Stimulated activated CD4-positive, alpha-beta T cell treated with anti-CD3 and anti-CD28 coated beads, Interleukin-1b, Interleukin-23, amount 100 ng/mL, for 48 hours (primary cell): ENCODE measurements at regions not wholly inside any gene's neighbourhood (a gene's known extent, or its start where the extent isn't known, plus 50 kb on each side); places are given as distances from the start of the nearest gene placed in this dataset.
"Not testable (repeated sequence)": the region's sequence is repeated elsewhere in the genome, so short reads cannot be mapped to it uniquely, and the experiment has no call there.

Source experiments
- DNase-seq: peaks from one replicate; pipeline ENCODE4 v3.0.0-alpha.2; 2020

- DNase-seq, result no peak
These were observed 116.9 kb downstream of the PFDN4 start for GRCh38 chr20:54324652-54325285.

- DNase-seq, result no peak
These were observed 127.4 kb downstream of the PFDN4 start for GRCh38 chr20:54335299-54335698.

- no peak for DNase-seq
These were observed 129.3 kb downstream of the PFDN4 start for GRCh38 chr20:54337144-54337543.

GRCh38 chr20:54339093-54339492, 131.2 kb downstream of the PFDN4 start:
- DNase-seq, result no peak

- DNase-seq, result no peak
These were observed 132.3 kb downstream of the PFDN4 start for GRCh38 chr20:54340206-54340605.

GRCh38 chr20:54340667-54341081, 132.8 kb downstream of the PFDN4 start:
- DNase-seq, result no peak

GRCh38 chr20:54342258-54342920, 133.0 kb upstream of the DOK5 start:
- DNase-seq, result no peak

GRCh38 chr20:54343099-54343498, 132.3 kb upstream of the DOK5 start:
- no peak for DNase-seq

- no peak for DNase-seq
These were observed 131.8 kb upstream of the DOK5 start for GRCh38 chr20:54343634-54344033.

GRCh38 chr20:54344832-54345231, 130.6 kb upstream of the DOK5 start:
- DNase-seq, result no peak

GRCh38 chr20:54345301-54345724, 130.1 kb upstream of the DOK5 start:
- no peak for DNase-seq

- no peak for DNase-seq
These were observed 129.6 kb upstream of the DOK5 start for GRCh38 chr20:54345821-54346220.

- DNase-seq, result no peak
These were observed 129.1 kb upstream of the DOK5 start for GRCh38 chr20:54346276-54346675.

- DNase-seq, result no peak
These were observed 128.1 kb upstream of the DOK5 start for GRCh38 chr20:54347166-54347833.

GRCh38 chr20:54350415-54350814, 125.0 kb upstream of the DOK5 start:
- no peak for DNase-seq

- DNase-seq, result no peak
These were observed 123.8 kb upstream of the DOK5 start for GRCh38 chr20:54351371-54352136.

- not testable (repeated sequence) for DNase-seq
These were observed 122.9 kb upstream of the DOK5 start for GRCh38 chr20:54352541-54352940.

GRCh38 chr20:54353292-54353691, 122.1 kb upstream of the DOK5 start:
- no peak for DNase-seq

GRCh38 chr20:54355631-54356280, 119.6 kb upstream of the DOK5 start:
- no peak for DNase-seq

- no peak for DNase-seq
These were observed 118.6 kb upstream of the DOK5 start for GRCh38 chr20:54356801-54357200.

GRCh38 chr20:54361475-54361874, 113.9 kb upstream of the DOK5 start:
- no peak for DNase-seq

GRCh38 chr20:54362283-54362682, 113.1 kb upstream of the DOK5 start:
- DNase-seq, result no peak

- DNase-seq, result no peak
These were observed 111.0 kb upstream of the DOK5 start for GRCh38 chr20:54364365-54364764.
